ENCODE measurements at regions not wholly inside any gene's neighbourhood (a gene's known extent, or its start where the extent isn't known, plus 50 kb on each side); places are given as distances from the start of the nearest gene placed in this dataset.
"Not testable (repeated sequence)": the region's sequence is repeated elsewhere in the genome, so short reads cannot be mapped to it uniquely, and the experiment has no call there.

DNA sequence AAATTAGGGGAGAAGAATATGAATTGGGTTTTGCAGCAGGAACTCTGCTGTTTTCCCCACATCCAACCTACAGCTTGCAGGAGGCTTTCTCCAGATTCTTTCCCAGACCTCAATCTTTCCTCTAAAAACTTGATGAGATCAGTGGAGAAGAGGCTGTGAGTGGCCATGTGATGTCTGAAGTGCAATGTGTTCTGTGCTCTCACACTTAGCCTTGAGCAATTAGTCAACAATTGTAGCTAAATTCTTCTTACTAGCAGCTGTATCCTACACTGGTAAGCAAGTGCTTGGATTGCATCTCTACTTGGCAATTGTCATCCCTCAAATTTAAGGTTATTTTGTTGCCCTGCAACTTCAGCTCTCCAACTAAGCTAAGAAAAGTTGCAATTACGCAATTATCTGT, 807.3 kb upstream of the RGS18 start:
- DNase-seq (ENCODE audit: low spot score): no peak

- no peak for DNase-seq (ENCODE audit: low spot score)
Measured at GRCh38 chr1:191358724-191359123, 799.5 kb upstream of the RGS18 start.

DNA sequence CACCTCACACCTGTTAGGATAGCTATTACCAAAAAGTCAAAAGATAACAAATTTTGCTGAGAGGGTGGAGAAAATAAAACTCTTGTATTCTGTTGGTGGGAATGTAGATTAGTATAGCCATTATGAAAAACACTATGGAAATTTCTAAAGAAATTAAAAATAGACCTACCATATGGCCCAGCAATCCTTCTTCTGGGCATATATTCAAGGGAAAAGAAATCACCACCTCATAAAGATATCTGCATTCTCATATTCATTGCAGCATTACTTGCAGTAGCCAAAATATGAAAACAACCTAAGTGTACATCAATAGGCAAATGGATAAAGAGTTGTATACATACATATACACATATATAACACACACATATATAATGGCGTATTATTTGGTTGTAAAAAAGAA, 791.6 kb upstream of the RGS18 start:
- no peak for DNase-seq (ENCODE audit: low spot score)

GRCh38 chr1:191368891-191369654, 789.2 kb upstream of the RGS18 start:
- no peak for DNase-seq (ENCODE audit: low spot score)

DNA sequence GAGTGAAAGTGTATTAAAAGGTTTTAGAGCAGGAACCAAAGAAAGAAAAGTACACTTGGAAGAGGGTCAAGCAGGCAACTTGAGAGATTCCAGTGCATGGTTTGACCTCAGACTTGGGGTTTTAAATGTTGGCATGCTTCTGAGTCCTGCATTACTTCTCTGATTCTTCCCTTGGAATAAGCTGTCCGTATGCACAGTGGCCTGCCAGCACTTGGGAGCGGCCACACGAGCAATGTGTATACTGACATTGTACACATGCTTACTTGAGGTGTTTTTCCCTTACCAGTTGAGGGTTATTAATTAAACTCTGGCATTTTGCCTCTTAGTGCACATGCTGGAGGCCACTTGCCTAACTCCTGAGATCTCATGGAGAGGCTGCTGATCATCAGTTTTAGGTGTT, 786.6 kb upstream of the RGS18 start:
- no peak for DNase-seq (ENCODE audit: low spot score)

DNA sequence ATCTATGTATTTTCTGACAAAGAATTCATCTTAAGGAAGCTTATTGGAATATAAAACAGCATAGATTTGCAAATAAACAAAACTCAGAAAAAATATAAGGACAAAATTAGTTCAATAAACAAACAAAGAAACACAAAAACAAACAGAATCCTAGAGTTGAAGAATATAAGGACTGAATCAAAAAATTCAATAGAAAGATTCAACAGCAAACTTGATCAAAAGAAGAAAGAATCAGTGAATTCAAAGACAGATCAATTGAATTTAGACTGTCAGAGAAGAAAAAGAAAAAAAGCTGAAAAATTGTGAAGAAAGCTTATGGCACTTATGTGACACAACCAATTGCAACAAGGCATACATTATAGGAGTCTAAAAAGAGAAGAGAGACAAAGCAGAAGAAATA, 770.0 kb upstream of the RGS18 start:
- no peak for DNase-seq (ENCODE audit: low spot score)

GRCh38 chr1:191396622-191397021, 761.6 kb upstream of the RGS18 start:
- DNase-seq (ENCODE audit: low spot score): no peak

GRCh38 chr1:191398551-191398950, 759.7 kb upstream of the RGS18 start:
- no peak for DNase-seq (ENCODE audit: low spot score)

DNA sequence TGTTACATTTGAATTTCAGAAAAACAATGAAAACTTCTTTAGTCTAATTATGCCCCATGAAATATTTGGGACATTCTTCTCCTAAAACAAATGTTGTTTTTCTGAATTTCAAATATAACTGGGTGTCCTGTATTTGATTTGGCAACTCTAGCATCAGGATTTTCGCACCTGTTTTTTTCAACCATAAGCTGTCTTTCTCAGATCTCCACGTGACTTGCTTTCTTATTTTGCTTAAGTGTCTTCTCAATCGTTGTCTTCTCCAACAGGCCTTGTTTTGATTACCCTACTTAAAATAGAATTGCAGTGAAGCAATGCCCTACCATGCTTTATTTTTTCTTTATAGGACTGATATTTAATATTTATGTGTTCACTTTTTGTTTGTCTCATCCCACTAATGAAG, 752.8 kb upstream of the RGS18 start:
- no peak for DNase-seq (ENCODE audit: low spot score)

DNA sequence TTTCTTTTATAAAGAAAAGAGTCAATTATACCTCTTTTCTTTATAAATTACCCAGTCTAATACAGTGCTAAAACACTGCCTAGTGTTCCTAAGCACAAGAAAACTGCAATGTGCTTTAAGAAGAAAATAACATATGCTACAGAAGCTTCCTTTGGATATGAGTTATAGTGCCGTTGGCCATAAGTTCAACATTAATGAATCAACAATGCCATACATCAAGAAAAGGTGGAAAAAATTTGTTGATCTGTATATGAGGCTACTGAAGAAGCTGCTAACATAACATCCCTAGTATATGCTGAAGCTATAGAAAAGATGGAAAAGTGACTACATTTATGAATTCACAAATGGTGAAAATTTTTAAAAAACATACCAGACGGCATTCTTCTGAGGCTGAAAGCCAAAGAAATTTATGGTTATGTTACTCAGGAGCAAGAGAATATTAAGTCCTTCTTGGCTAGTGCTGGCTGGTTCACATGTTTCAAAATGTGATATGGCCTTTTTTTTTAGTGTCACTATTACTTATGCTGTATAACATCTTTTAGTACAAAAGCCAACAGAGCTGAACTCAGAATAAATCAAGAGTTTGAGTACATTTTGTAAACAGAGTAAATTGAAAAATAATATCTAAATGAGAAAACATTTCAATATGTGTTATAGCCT, 743.2 kb upstream of the RGS18 start:
- DNase-seq (ENCODE audit: low spot score): no peak

DNA sequence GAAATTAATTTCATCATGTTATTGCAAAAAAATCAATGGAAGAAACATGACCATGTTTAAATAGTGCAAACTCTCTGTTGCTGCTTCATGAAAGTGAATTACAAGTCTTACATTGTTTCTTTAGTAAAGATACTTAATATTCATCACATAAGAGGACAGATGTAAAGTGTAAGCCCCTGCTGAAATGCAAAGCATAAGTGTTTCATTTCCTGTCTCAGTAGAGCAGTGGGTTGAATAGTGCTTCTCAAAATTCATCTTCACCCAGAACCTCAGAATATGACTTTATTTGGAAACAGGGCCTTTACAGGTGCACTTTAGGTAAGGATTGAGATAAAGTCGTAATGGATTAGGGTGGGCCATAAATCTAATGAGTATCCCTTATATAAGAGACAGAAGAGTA, 738.4 kb upstream of the RGS18 start:
- DNase-seq (ENCODE audit: low spot score): no peak

GRCh38 chr1:191427593-191427992, 730.7 kb upstream of the RGS18 start:
- no peak for DNase-seq (ENCODE audit: low spot score)

DNA sequence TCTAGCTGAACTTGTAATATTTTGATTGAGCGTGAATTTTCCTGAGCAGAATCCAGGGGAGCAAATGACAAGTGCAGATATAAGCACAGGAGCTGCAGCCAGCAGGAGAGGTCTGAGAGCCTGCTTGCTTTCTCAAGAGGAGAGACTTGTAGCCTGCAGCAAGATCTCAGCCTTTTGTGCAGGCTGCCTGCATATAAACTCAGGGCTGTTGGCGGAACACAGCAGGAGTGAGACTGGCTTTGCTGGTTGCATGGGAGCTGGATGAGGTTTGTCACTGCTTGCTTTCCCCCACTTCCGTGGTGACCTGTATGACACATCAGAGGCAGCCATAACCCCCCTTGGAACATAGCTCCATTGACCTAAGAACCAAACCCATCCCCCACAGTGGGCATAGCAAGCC, 725.4 kb upstream of the RGS18 start:
- DNase-seq (ENCODE audit: low spot score): no peak

DNA sequence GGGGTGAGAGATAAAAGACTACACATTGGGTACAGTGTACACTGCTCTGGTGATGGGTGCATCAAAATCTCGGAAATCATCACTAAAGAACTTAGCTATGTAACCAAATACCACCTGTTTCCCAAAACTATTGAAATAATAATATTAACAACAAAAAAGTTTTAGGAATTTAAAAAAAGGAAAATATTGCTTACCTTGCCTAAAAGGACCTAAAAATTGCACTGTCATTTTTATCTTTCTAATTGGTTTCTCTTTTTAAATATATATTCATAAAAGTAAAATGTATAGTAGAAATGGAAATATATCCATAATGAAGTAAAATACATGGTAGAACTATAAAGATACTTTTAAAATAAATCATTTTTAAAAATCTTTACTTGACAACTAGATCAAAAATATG, 719.3 kb upstream of the RGS18 start:
- no peak for DNase-seq (ENCODE audit: low spot score)

DNA sequence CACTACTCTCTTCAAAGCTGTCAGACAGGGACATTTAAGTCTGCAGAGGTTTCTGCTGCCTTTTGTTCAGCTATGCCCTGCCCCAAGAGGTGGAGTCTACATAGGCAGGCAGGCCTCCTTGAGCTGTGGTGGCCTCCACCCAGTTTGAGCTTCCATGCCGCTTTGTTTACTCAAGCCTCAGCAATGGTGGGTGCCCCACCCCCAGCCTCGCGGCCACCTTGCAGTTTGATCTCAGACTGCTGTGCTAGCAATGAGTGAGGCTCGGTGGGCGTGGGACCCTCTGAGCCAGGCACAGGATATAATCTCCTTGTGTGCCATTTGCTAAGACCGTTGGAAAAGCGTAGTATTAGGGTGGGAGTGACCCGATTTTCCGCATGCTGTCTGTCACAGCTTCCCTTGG, 710.0 kb upstream of the RGS18 start:
- not testable (repeated sequence) for DNase-seq (ENCODE audit: low spot score)

- DNase-seq (ENCODE audit: low spot score): no peak
Measured at GRCh38 chr1:191452586-191452985, 705.7 kb upstream of the RGS18 start.

- no peak for DNase-seq (ENCODE audit: low spot score)
Measured at GRCh38 chr1:191453487-191453886, 704.8 kb upstream of the RGS18 start.

- no peak for DNase-seq (ENCODE audit: low spot score)
Measured at GRCh38 chr1:191457889-191458288, 700.4 kb upstream of the RGS18 start.

DNA sequence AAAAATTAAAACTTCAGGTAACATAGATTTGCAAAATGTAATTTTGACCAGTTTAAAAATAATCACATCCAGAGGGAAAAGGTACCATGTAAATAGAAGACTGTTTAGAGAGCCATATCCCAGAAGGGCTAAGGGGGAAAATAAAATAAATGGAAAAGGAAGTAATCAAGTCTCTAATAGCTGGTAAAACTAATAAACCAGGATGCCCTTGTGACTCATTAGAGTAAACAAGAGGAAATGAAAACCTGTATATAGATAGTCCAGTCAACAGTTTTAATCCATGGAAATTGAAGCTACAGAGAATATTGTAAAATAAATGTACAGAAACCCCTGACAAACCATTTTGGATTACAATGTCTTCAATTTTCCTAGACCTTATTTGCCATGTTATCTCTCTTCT, 698.0 kb upstream of the RGS18 start:
- DNase-seq (ENCODE audit: low spot score): no peak

DNA sequence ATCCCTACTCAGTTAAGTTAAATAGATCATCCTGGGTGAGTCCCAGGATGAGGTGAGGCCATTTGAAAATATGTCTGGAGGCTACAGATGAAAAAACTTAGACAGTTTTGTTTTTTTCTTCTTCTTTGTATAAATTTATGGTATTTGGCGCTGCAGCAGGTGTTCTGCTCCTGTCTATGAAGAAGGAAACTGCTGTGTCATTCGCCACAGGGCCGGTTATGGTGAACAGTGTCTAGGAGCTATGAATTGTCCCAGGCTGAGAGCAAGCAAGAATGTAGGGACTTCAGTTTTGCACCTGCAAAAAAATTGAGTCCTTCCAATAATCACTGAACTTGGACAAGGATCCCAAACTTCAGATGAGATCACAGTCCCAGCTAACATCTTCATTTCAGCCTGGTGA, 674.3 kb upstream of the RGS18 start:
- DNase-seq (ENCODE audit: low spot score): no peak

DNA sequence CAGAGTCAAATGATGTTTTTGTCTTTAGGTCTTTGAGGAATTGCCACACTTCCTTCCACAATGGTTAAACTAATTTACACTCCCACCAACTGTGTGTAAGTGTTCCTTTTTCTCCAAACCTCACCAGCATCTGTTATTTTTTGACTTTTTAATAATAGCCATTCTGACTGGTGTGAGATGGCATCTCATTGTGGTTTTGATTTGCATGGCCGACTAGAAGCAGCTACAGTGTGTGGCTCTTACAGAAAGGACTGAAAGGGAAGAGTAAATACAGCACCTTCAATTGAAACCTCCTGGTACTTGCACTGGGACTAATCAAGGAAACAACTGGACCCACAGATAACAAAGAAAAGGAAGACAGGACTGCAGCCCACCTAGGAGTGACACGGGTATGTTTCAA, 668.0 kb upstream of the RGS18 start:
- DNase-seq (ENCODE audit: low spot score): no peak

DNA sequence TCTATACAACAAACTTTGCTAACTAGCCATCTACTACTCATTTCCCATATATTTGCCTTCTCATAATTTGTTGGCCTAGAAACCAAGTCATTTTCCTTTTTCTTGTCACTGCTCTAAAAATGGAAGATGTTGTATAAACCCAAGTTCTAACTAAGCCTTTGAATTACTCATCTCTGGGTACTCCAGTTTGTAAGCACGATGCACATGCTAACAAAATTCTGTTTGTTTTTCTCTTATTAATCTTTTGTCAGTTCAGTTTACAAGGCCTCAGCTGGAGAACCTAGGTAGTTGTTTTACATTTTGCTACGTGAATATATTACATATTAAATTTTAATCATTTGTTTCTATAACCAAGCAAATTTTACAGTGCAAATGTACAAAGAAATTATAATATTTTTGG, 663.2 kb upstream of the RGS18 start:
- DNase-seq (ENCODE audit: low spot score): no peak

DNA sequence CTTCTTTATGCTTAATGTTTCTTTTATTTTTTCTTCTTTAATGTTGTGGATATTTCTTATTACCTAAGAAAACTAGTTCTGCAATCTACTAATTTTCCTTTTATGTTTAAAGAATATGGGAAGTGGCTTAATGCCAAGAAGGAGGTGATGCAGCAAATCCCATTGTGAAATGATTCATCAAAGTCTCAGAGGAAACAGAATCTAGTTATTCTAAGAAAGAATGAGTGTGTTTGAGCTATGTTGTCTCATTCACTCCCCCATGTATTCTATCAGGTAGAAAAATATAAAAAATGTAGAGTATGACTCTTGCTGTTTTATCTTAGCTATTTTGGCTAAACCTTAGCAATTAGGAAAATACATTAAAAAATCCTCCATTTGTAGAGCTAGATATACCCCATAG, 659.9 kb upstream of the RGS18 start:
- no peak for DNase-seq (ENCODE audit: low spot score)

GRCh38 chr1:191498825-191499224, 659.4 kb upstream of the RGS18 start:
- no peak for DNase-seq (ENCODE audit: low spot score)

Measured in hepatic stellate cell (primary cell).